Skeletal muscle satellite cell (primary cell): ENCODE measurements at regions not wholly inside any gene's neighbourhood (a gene's known extent, or its start where the extent isn't known, plus 50 kb on each side); places are given as distances from the start of the nearest gene placed in this dataset.
"Not testable (repeated sequence)": the region's sequence is repeated elsewhere in the genome, so short reads cannot be mapped to it uniquely, and the experiment has no call there.

Experiments used
- H3K27me3 ChIP-seq: 2 replicates; pipeline ENCODE4 v1.7.0; 2013; ENCODE audit warnings: low read length; ENCODE audit not compliant: control insufficient read depth, insufficient read depth
- H3K36me3 ChIP-seq: 2 replicates; pipeline ENCODE4 v1.7.0; 2013; ENCODE audit warnings: mild to moderate bottlenecking, control low read depth, low read length; ENCODE audit not compliant: insufficient read depth
- H3K4me1 ChIP-seq: 2 replicates; pipeline ENCODE4 v1.7.0; 2013; ENCODE audit warnings: low read length; ENCODE audit not compliant: control insufficient read depth, insufficient read depth
- H3K4me2 ChIP-seq: 2 replicates; pipeline ENCODE4 v1.7.0; 2013; ENCODE audit warnings: mild to moderate bottlenecking, low read length
- H3K4me3 ChIP-seq: 2 replicates; pipeline ENCODE4 v1.7.0; 2013; ENCODE audit warnings: low read length
- H3K9ac ChIP-seq: 2 replicates; pipeline ENCODE4 v1.7.0; 2013; ENCODE audit warnings: mild to moderate bottlenecking, low read depth, low read length, moderate library complexity
- H3K9me3 ChIP-seq: replicated peaks from 2 replicates; pipeline ENCODE4 v1.7.0; 2013; ENCODE audit warnings: mild to moderate bottlenecking, control low read depth, low read length

GRCh38 chr6:155858906-155859305, 403.3 kb upstream of the NOX3 start:
- H3K9me3 ChIP-seq, H3K4me1 ChIP-seq, H3K36me3 ChIP-seq, H3K4me3 ChIP-seq, H3K27me3 ChIP-seq, H3K4me2 ChIP-seq, H3K9ac ChIP-seq: not testable (repeated sequence)

GRCh38 chr6:155854787-155855186, 399.1 kb upstream of the NOX3 start:
- Histone ChIP-seq H3K27me3 (no peaks in the 10 kb centered on the region), H3K9me3 (no peaks in the 10 kb centered on the region), H3K4me2 (no peak overlapping the region), H3K9ac (no peak overlapping the region), H3K36me3 (no peaks in the 10 kb centered on the region), H3K4me1 (no peaks in the 10 kb centered on the region), H3K4me3 (no peak overlapping the region)

GRCh38 chr6:155853011-155853410, 397.4 kb upstream of the NOX3 start:
- no peak overlapping the region for H3K4me2 ChIP-seq
- no peaks in the 10 kb centered on the region for H3K36me3 ChIP-seq
- H3K27me3 ChIP-seq, result no peaks in the 10 kb centered on the region
- no peaks in the 10 kb centered on the region for H3K9me3 ChIP-seq
- no peak overlapping the region for H3K4me3 ChIP-seq
- no peaks in the 10 kb centered on the region for H3K4me1 ChIP-seq
- H3K9ac ChIP-seq, result no peak overlapping the region

- Histone ChIP-seq H3K9me3 (no peaks in the 10 kb centered on the region), H3K4me1 (no peaks in the 10 kb centered on the region), H3K4me2 (no peak overlapping the region), H3K36me3 (no peaks in the 10 kb centered on the region), H3K27me3 (no peaks in the 10 kb centered on the region), H3K9ac (no peak overlapping the region), H3K4me3 (no peak overlapping the region)
Observed at GRCh38 chr6:155850408-155850841, 394.8 kb upstream of the NOX3 start.

- Histone ChIP-seq H3K9ac (no peak overlapping the region), H3K4me1 (no peaks in the 10 kb centered on the region), H3K4me3 (no peak overlapping the region), H3K36me3 (no peaks in the 10 kb centered on the region), H3K9me3 (no peaks in the 10 kb centered on the region), H3K27me3 (no peaks in the 10 kb centered on the region), H3K4me2 (no peak overlapping the region)
Observed at GRCh38 chr6:155847711-155848110, 392.1 kb upstream of the NOX3 start.

GRCh38 chr6:155837474-155837873, 381.8 kb upstream of the NOX3 start:
- Histone ChIP-seq H3K4me2 (no peak overlapping the region), H3K9me3 (no peaks in the 10 kb centered on the region), H3K9ac (no peak overlapping the region), H3K27me3 (no peaks in the 10 kb centered on the region), H3K36me3 (no peaks in the 10 kb centered on the region), H3K4me1 (no peaks in the 10 kb centered on the region), H3K4me3 (no peak overlapping the region)

GRCh38 chr6:155832596-155832995, 377.0 kb upstream of the NOX3 start:
- no peaks in the 10 kb centered on the region for H3K9me3 ChIP-seq
- H3K36me3 ChIP-seq, result no peaks in the 10 kb centered on the region
- no peaks in the 10 kb centered on the region for H3K27me3 ChIP-seq
- H3K4me1 ChIP-seq, result no peaks in the 10 kb centered on the region
- no peak overlapping the region for H3K4me3 ChIP-seq
- H3K9ac ChIP-seq, result no peak overlapping the region
- no peak overlapping the region for H3K4me2 ChIP-seq

GRCh38 chr6:155830531-155830930, 374.9 kb upstream of the NOX3 start:
- Histone ChIP-seq H3K9ac (no peak overlapping the region), H3K27me3 (no peaks in the 10 kb centered on the region), H3K4me3 (no peak overlapping the region), H3K4me1 (no peaks in the 10 kb centered on the region), H3K9me3 (no peaks in the 10 kb centered on the region), H3K4me2 (no peak overlapping the region), H3K36me3 (no peaks in the 10 kb centered on the region)

GRCh38 chr6:155829646-155830045, 374.0 kb upstream of the NOX3 start:
- Histone ChIP-seq H3K9me3 (no peaks in the 10 kb centered on the region), H3K4me3 (no peak overlapping the region)

GRCh38 chr6:155828989-155829388, 373.4 kb upstream of the NOX3 start:
- H3K4me2 ChIP-seq, result no peak overlapping the region
- no peaks in the 10 kb centered on the region for H3K9me3 ChIP-seq
- no peaks in the 10 kb centered on the region for H3K4me1 ChIP-seq
- no peaks in the 10 kb centered on the region for H3K27me3 ChIP-seq
- H3K4me3 ChIP-seq, result no peak overlapping the region
- no peak overlapping the region for H3K9ac ChIP-seq
- H3K36me3 ChIP-seq, result no peaks in the 10 kb centered on the region

More at GRCh38 chr6:155829646-155830045, 374.0 kb upstream of the NOX3 start:
- Histone ChIP-seq H3K36me3 (no peaks in the 10 kb centered on the region), H3K9ac (no peak overlapping the region), H3K4me1 (no peaks in the 10 kb centered on the region), H3K4me2 (no peak overlapping the region), H3K27me3 (no peaks in the 10 kb centered on the region)

GRCh38 chr6:155818698-155819097, 363.1 kb upstream of the NOX3 start:
- Histone ChIP-seq H3K36me3 (no peaks in the 10 kb centered on the region), H3K4me2 (no peak overlapping the region), H3K9ac (no peak overlapping the region), H3K9me3 (no peaks in the 10 kb centered on the region), H3K4me1 (no peaks in the 10 kb centered on the region), H3K4me3 (no peak overlapping the region), H3K27me3 (no peaks in the 10 kb centered on the region)

GRCh38 chr6:155813548-155813947, 357.9 kb upstream of the NOX3 start:
- no peaks in the 10 kb centered on the region for H3K27me3 ChIP-seq
- no peaks in the 10 kb centered on the region for H3K4me1 ChIP-seq
- H3K9me3 ChIP-seq, result no peaks in the 10 kb centered on the region
- H3K36me3 ChIP-seq, result no peaks in the 10 kb centered on the region
- H3K9ac ChIP-seq, result no peak overlapping the region
- H3K4me3 ChIP-seq, result no peak overlapping the region
- H3K4me2 ChIP-seq, result no peak overlapping the region
